ENCODE measurements at regions not wholly inside any gene's neighbourhood (a gene's known extent, or its start where the extent isn't known, plus 50 kb on each side); places are given as distances from the start of the nearest gene placed in this dataset.

DNA sequence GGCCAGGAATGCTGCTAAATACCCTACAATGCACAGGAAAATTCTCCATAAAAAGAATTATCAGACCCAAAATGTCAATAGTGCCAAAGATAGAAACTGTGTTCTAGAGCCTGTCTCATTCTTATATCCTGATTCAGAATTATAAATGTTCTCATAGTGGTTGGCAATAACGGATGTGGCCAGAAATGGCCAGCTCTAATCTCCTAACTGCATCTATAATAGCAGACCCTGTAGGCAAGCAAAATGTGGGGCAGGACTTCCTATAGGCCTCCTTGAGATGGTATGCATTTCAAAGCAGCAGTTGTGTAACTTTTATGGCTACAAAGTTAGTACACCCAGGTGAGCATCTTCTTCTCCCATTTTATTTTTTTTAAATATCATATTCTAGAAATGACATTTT, 95.9 kb upstream of the SGIP1 start:
- H3K4me2 ChIP-seq (ENCODE audit: low read length), result no peak overlapping the region
- H3K27me3 ChIP-seq (ENCODE audit: insufficient read depth, low read length), result no peaks in the 10 kb centered on the region
- Mint-ChIP-seq H3K36me3 (ENCODE audit: low read depth, unreplicated experiment) (no peaks in the 10 kb centered on the region), H3K27me3 (ENCODE audit: low read depth, unreplicated experiment) (no peaks in the 10 kb centered on the region), H3K27ac (ENCODE audit: unreplicated experiment) (no peak overlapping the region), H3K4me3 (ENCODE audit: unreplicated experiment) (no peak overlapping the region), H3K4me1 (ENCODE audit: low read depth, unreplicated experiment) (peaks cover 12% of the 10 kb centered on the region), H3K9me3 (ENCODE audit: unreplicated experiment) (no peaks in the 10 kb centered on the region)
- H3K4me3 ChIP-seq (ENCODE audit: insufficient read depth, low read depth, low read length), result no peak overlapping the region
- no peak overlapping the region for H3K9ac ChIP-seq (ENCODE audit: low read length)
- no peak for DNase-seq (ENCODE audit: low read depth)
- FAIRE-seq, result no peak
- peaks cover 4% of the 10 kb centered on the region for H3K4me1 ChIP-seq (ENCODE audit: insufficient read depth, low read length)
- no peak for TF ChIP-seq EZH2 (IDR thresholded peaks at IDR 0.05; ENCODE audit: insufficient read depth, low read length)
- TF ChIP-seq, protein P1, sequence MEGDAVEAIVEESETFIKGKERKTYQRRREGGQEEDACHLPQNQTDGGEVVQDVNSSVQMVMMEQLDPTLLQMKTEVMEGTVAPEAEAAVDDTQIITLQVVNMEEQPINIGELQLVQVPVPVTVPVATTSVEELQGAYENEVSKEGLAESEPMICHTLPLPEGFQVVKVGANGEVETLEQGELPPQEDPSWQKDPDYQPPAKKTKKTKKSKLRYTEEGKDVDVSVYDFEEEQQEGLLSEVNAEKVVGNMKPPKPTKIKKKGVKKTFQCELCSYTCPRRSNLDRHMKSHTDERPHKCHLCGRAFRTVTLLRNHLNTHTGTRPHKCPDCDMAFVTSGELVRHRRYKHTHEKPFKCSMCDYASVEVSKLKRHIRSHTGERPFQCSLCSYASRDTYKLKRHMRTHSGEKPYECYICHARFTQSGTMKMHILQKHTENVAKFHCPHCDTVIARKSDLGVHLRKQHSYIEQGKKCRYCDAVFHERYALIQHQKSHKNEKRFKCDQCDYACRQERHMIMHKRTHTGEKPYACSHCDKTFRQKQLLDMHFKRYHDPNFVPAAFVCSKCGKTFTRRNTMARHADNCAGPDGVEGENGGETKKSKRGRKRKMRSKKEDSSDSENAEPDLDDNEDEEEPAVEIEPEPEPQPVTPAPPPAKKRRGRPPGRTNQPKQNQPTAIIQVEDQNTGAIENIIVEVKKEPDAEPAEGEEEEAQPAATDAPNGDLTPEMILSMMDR (IDR thresholded peaks at IDR 0.05; ENCODE audit: insufficient read depth, low read depth, low read length), result no peak
- no peak overlapping the region for H3K27ac ChIP-seq (ENCODE audit: low read depth, low read length)
- no peaks in the 10 kb centered on the region for H3K36me3 ChIP-seq (ENCODE audit: insufficient read depth, low read length)
- no peaks in the 10 kb centered on the region for H3K9me3 ChIP-seq (ENCODE audit: insufficient read depth, low read depth, low read length)
- H4K20me1 ChIP-seq (ENCODE audit: insufficient read depth, low read length), result no peaks in the 10 kb centered on the region
- H2AFZ ChIP-seq (ENCODE audit: low read depth, low read length), result no peak overlapping the region
- no peaks in the 10 kb centered on the region for H3K79me2 ChIP-seq (ENCODE audit: insufficient read depth, low read length)

DNA sequence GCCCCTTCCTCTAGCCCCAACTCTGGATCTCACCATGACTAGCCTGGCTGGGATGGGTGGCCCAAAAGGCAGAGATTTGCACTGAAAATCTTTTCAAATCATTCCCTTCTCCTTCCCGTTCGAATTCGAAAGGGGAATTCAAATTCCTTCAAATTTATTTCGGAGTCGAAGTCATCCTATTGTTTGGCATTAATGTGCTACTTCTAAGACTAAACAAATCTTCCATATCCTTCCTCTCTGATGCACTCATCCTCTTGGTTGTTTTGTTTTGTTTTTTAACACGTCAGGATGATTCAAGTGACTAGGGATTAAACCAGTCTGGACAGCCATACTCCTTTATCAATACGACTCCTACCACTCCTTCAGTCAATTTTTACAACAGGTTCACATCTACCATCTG, 95.5 kb upstream of the SGIP1 start:
- no peak for DNase-seq (ENCODE audit: low read depth)
- H3K27me3 Mint-ChIP-seq (ENCODE audit: low read depth, unreplicated experiment), result no peaks in the 10 kb centered on the region
- no peaks in the 10 kb centered on the region for H3K27me3 ChIP-seq (ENCODE audit: insufficient read depth, low read length)
- H3K9ac ChIP-seq (ENCODE audit: low read length), result no peak overlapping the region
- H4K20me1 ChIP-seq (ENCODE audit: insufficient read depth, low read length), result no peaks in the 10 kb centered on the region
- no peak for TF ChIP-seq EZH2 (IDR thresholded peaks at IDR 0.05; ENCODE audit: insufficient read depth, low read length)
- TF ChIP-seq, protein P1 (IDR thresholded peaks at IDR 0.05; ENCODE audit: insufficient read depth, low read depth, low read length), result no peak
- no peaks in the 10 kb centered on the region for H3K36me3 ChIP-seq (ENCODE audit: insufficient read depth, low read length)
- no peak overlapping the region for H3K4me3 ChIP-seq (ENCODE audit: insufficient read depth, low read depth, low read length)
- no peak for FAIRE-seq
- no peaks in the 10 kb centered on the region for H3K36me3 Mint-ChIP-seq (ENCODE audit: low read depth, unreplicated experiment)
- H2AFZ ChIP-seq (ENCODE audit: low read depth, low read length), result no peak overlapping the region
- H3K27ac Mint-ChIP-seq (ENCODE audit: unreplicated experiment), result no peak overlapping the region
- H3K4me1 ChIP-seq (ENCODE audit: insufficient read depth, low read length), result peaks cover 4% of the 10 kb centered on the region
- H3K79me2 ChIP-seq (ENCODE audit: insufficient read depth, low read length), result no peaks in the 10 kb centered on the region
- H3K4me3 Mint-ChIP-seq (ENCODE audit: unreplicated experiment), result no peak overlapping the region
- H3K9me3 Mint-ChIP-seq (ENCODE audit: unreplicated experiment), result no peaks in the 10 kb centered on the region
- H3K4me2 ChIP-seq (ENCODE audit: low read length), result no peak overlapping the region
- no peaks in the 10 kb centered on the region for H3K9me3 ChIP-seq (ENCODE audit: insufficient read depth, low read depth, low read length)
- peaks cover 12% of the 10 kb centered on the region for H3K4me1 Mint-ChIP-seq (ENCODE audit: low read depth, unreplicated experiment)
- no peak overlapping the region for H3K27ac ChIP-seq (ENCODE audit: low read depth, low read length)

GRCh38 chr1:66439031-66439740, 94.8 kb upstream of the SGIP1 start:
- Mint-ChIP-seq H3K9me3 (ENCODE audit: unreplicated experiment) (no peaks in the 10 kb centered on the region), H3K36me3 (ENCODE audit: low read depth, unreplicated experiment) (no peaks in the 10 kb centered on the region), H3K27ac (ENCODE audit: unreplicated experiment) (no peak overlapping the region), H3K27me3 (ENCODE audit: low read depth, unreplicated experiment) (no peaks in the 10 kb centered on the region), H3K4me3 (ENCODE audit: unreplicated experiment) (no peak overlapping the region), H3K4me1 (ENCODE audit: low read depth, unreplicated experiment) (peaks cover 7% of the 10 kb centered on the region)
- H3K79me2 ChIP-seq (ENCODE audit: insufficient read depth, low read length), result no peaks in the 10 kb centered on the region
- H3K4me2 ChIP-seq (ENCODE audit: low read length), result no peak overlapping the region
- no peak overlapping the region for H3K4me3 ChIP-seq (ENCODE audit: insufficient read depth, low read depth, low read length)
- H3K9ac ChIP-seq (ENCODE audit: low read length), result no peak overlapping the region
- H4K20me1 ChIP-seq (ENCODE audit: insufficient read depth, low read length), result no peaks in the 10 kb centered on the region
- DNase-seq (ENCODE audit: low read depth), result no peak
- TF ChIP-seq, protein P1 (IDR thresholded peaks at IDR 0.05; ENCODE audit: insufficient read depth, low read depth, low read length), result no peak
- no peak for TF ChIP-seq EZH2 (IDR thresholded peaks at IDR 0.05; ENCODE audit: insufficient read depth, low read length)
- no peaks in the 10 kb centered on the region for H3K27me3 ChIP-seq (ENCODE audit: insufficient read depth, low read length)
- no peaks in the 10 kb centered on the region for H3K36me3 ChIP-seq (ENCODE audit: insufficient read depth, low read length)
- peaks cover 2% of the 10 kb centered on the region for H3K4me1 ChIP-seq (ENCODE audit: insufficient read depth, low read length)
- H3K27ac ChIP-seq (ENCODE audit: low read depth, low read length), result no peak overlapping the region
- H2AFZ ChIP-seq (ENCODE audit: low read depth, low read length), result no peak overlapping the region
- peak; percentile 26 for FAIRE-seq
- no peaks in the 10 kb centered on the region for H3K9me3 ChIP-seq (ENCODE audit: insufficient read depth, low read depth, low read length)

Data from astrocyte (in vitro differentiated cells and primary cell).